ENCODE measurements at regions not wholly inside any gene's neighbourhood (a gene's known extent, or its start where the extent isn't known, plus 50 kb on each side); places are given as distances from the start of the nearest gene placed in this dataset.

DNA sequence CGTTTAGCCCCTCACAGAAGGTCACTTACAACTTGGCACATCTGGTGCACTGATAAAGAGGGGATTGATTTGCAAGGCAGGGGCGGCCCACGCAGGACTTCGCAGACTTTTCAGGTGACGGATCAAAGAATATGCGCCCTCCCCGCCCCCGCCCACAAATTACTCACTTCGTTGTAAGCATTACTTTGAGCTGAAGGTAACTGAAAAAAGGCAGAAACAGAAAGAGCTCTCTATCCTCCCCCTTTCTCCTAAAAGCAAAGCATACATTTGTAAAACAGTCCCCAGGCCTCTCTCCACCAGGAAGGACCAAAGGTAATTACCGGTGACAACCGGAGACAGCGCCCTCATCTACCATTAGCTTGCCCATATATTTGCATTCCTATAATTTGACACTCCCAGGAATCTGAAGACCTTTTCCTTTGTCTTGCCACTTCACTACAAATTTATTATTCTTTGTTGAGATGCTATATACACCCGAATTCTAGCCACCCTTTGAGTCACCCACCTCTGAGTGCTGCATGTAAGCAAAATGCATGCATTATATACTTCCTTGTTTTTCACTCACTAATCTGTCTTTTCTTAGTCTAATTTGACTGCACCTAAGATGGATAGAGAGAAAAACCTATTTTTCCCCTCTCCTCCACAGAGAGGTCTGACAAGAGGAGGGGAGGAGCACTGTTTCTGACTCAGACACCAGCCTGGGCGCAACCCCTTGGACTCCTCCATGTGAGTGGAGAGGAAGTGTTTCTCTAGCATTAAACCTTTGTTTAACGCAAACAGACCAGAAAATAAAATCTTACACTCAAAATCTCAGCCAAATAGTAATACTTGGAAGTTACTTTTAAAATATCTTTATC, 74.7 kb upstream of the SPIN1 start:
- TF ChIP-seq, protein P1, sequence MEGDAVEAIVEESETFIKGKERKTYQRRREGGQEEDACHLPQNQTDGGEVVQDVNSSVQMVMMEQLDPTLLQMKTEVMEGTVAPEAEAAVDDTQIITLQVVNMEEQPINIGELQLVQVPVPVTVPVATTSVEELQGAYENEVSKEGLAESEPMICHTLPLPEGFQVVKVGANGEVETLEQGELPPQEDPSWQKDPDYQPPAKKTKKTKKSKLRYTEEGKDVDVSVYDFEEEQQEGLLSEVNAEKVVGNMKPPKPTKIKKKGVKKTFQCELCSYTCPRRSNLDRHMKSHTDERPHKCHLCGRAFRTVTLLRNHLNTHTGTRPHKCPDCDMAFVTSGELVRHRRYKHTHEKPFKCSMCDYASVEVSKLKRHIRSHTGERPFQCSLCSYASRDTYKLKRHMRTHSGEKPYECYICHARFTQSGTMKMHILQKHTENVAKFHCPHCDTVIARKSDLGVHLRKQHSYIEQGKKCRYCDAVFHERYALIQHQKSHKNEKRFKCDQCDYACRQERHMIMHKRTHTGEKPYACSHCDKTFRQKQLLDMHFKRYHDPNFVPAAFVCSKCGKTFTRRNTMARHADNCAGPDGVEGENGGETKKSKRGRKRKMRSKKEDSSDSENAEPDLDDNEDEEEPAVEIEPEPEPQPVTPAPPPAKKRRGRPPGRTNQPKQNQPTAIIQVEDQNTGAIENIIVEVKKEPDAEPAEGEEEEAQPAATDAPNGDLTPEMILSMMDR (IDR thresholded peaks at IDR 0.05; ENCODE audit: low read depth, low read length): no peak
- no peak for DNase-seq (ENCODE audit: extremely low read depth, low read depth)

DNA sequence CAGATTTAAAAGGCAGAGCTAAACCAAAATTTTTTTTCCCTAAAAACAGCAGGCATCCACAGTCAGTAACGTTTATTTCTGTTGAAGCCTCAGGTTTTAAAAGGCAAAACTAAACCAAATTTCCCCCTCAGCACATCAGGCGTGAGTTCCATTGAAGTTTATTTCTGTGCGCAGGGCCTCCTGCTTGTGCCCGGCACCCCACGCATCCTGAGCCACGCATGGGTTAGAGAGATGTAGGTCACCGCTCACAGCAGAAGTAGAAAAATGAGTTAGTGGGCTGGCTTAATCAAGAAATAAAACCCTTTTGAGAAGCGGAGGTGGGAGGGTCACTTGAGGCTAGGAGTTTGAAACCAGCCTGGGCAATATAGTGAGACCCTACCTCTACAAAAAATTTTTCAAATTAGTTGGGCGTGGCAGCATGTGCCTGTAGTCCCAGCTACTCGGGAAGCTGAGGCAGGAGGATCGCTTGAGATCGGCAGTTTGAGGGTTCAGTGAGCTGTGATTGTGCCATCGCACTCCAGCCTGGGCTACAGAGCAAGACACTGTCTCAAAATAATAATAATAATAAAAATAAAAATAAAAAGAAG, 75.6 kb upstream of the SPIN1 start:
- TF ChIP-seq, protein P1 (IDR thresholded peaks at IDR 0.05; ENCODE audit: low read depth, low read length): no peak
- DNase-seq (ENCODE audit: extremely low read depth, low read depth): no peak

DNA sequence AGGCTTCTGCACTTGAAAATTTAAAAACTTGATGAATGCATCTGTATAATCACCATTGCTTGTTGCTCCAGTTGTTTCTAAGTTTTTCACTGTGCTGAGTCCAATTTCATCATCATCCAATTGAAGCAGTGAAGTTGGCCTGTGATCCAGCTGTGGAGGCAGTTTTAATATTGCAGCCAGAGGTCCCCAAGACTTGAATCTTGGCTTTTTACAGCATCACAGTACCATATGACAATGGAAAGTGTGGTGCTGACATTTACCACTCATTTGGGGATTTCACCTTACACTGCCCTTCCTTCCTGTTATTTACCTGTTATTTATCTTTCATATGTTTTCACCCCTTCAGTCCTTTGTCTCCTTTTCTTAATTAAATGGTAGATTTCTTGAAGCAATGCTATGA, 76.2 kb upstream of the SPIN1 start:
- DNase-seq (ENCODE audit: extremely low read depth, low read depth): no peak
- TF ChIP-seq, protein P1 (IDR thresholded peaks at IDR 0.05; ENCODE audit: low read depth, low read length): no peak

DNA sequence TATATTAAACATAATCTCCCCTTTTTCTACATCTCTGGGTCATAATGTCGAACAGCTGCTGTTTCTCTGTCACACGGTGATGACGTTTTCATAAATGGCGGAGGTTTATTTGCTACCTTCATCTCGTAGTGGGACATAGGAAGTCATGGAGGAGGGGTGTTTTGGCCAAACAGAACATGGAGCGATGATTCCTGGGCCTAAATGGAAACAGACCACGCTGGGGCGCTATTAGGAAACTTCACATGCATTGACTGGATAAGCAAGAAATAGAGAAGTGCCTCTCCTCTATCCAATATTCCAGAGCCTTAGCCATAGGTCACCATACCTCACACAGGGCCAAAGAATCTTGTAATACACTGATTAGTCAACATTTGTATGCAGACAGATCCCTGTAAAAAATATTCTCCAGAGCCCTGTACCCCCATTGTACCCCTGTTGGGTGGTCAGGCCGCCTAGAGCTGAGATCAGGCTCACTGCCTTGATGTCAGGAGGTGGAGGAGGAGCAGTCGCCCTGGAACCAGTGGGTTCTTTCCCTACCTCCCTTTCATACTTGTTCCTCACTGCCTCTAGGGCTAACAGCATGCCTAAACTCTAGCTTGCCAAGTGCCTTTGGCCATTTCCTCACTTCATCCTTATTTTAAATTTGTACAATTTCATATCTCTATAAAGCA, 77.8 kb upstream of the SPIN1 start:
- TF ChIP-seq, protein P1 (IDR thresholded peaks at IDR 0.05; ENCODE audit: low read depth, low read length): no peak
- DNase-seq (ENCODE audit: extremely low read depth, low read depth): no peak

DNA sequence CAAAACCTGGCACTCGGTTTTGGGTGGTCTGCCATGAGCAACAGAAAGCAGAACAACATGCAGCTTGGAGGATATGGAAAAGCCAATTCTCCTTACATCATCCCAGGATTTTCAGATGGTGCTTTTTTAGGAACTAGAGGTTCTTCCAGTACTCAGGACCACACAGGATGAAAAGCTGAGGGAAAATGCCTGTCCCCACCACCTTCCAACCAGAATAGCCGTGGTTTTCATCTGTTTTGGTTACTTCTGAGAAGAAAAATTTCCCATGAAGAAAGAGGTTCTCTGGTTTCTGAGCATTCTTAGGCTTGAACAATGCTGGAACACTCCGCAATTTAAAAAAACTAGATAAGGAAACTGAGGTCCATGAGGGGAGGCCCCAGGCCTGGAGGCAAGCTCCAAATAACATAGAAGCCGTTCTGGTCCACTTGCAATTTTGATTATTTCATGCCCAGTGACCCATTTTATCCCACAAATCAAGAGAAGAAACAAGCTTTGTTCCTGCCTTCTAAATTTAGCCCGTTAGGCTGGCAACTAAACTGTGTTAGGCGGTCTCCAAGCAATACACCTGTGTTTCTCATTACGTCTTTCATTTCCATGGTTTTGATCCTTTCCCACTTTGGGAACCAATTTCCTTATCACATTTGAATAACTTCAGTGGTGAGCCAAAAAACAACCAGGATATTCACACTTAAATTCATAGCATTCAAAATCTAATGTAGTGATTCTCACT, 79.2 kb upstream of the SPIN1 start:
- no peak for DNase-seq (ENCODE audit: extremely low read depth, low read depth)
- TF ChIP-seq, protein P1 (IDR thresholded peaks at IDR 0.05; ENCODE audit: low read depth, low read length): no peak

DNA sequence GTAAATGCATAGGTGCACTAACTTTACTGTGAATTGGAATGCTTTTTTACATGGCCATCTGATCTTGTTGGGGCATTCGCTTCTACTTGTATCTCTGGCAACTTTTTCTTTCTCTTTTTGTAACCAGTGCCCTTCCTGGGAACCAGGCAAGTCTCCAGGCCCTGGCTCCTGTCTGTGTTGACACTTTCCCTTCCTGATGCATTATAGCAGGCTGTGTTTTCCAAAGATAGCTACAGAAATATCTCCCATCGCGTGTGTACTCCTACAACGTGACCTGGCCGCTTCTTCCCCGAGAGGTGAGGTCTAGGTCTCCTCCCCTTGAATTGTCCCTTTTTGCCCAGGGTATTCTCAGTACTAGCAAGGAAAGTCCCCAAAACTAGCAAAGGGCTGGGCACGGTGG, 81.1 kb upstream of the SPIN1 start:
- no peak for DNase-seq (ENCODE audit: extremely low read depth, low read depth)
- TF ChIP-seq, protein P1 (IDR thresholded peaks at IDR 0.05; ENCODE audit: low read depth, low read length): no peak
